BLaER1 (cell line): ENCODE measurements at regions not wholly inside any gene's neighbourhood (a gene's known extent, or its start where the extent isn't known, plus 50 kb on each side); places are given as distances from the start of the nearest gene placed in this dataset.
A peak's percentile ranks its signal among the peaks of the same experiment; 100 is the strongest.

Source experiments
- H3K27ac ChIP-seq: shearing (Covaris generic); formaldehyde crosslinking; 2 replicates; pipeline ENCODE4 v1.8.1; 2022
- H3K27me3 ChIP-seq: shearing (Covaris generic); formaldehyde crosslinking; 2 replicates; pipeline ENCODE4 v1.8.1; 2022
- H3K36me3 ChIP-seq: shearing (Covaris generic); formaldehyde crosslinking; 2 replicates; pipeline ENCODE4 v1.8.1; 2022
- H3K4me1 ChIP-seq: shearing (Covaris generic); formaldehyde crosslinking; 2 replicates; pipeline ENCODE4 v1.8.1; 2022
- H3K4me2 ChIP-seq: shearing (Covaris generic); formaldehyde crosslinking; 2 replicates; pipeline ENCODE4 v1.8.1; 2022
- H3K4me3 ChIP-seq: shearing (Covaris generic); formaldehyde crosslinking; 2 replicates; pipeline ENCODE4 v1.8.1; 2022
- H3K9ac ChIP-seq: shearing (Covaris generic); formaldehyde crosslinking; 2 replicates; pipeline ENCODE4 v1.8.1; 2022
- H3K9me3 ChIP-seq: shearing (Covaris generic); formaldehyde crosslinking; 2 replicates; pipeline ENCODE4 v1.8.1; 2022
- H4K20me1 ChIP-seq: shearing (Covaris generic); formaldehyde crosslinking; 2 replicates; pipeline ENCODE4 v1.8.1; 2022
- Cebpa-rat ChIP-seq: shearing (Covaris generic); IDR thresholded peaks from 2 replicates; pipeline ENCODE4 v1.8.1; 2022

GRCh38 chr9:27856054-27856453, 282.8 kb upstream of the C9orf72 start:
- no peaks in the 10 kb centered on the region for H4K20me1 ChIP-seq
- no peaks in the 10 kb centered on the region for H3K36me3 ChIP-seq
- H3K4me3 ChIP-seq = no peak overlapping the region
- no peak overlapping the region for H3K27ac ChIP-seq
- peaks cover 19% of the 10 kb centered on the region for H3K4me1 ChIP-seq
- no peak overlapping the region for H3K9ac ChIP-seq
- no peak for TF ChIP-seq Cebpa-rat
- no peaks in the 10 kb centered on the region for H3K9me3 ChIP-seq
- H3K4me2 ChIP-seq = no peak overlapping the region
- H3K27me3 ChIP-seq = no peaks in the 10 kb centered on the region

GRCh38 chr9:27856748-27857147, 283.5 kb upstream of the C9orf72 start:
- H3K4me3 ChIP-seq = no peak overlapping the region
- TF ChIP-seq Cebpa-rat = no peak

GRCh38 chr9:27861887-27862286, 288.6 kb upstream of the C9orf72 start:
- Histone ChIP-seq H3K9ac (no peak overlapping the region), H3K27ac (no peak overlapping the region), H3K27me3 (no peaks in the 10 kb centered on the region), H3K4me3 (no peak overlapping the region), H4K20me1 (no peaks in the 10 kb centered on the region), H3K4me2 (peak overlapping the region; percentile 49), H3K4me1 (peaks cover 53% of the 10 kb centered on the region), H3K9me3 (no peaks in the 10 kb centered on the region), H3K36me3 (no peaks in the 10 kb centered on the region)
- no peak for TF ChIP-seq Cebpa-rat

More at GRCh38 chr9:27856748-27857147, 283.5 kb upstream of the C9orf72 start:
- H3K27ac ChIP-seq = no peak overlapping the region
- H3K4me2 ChIP-seq = no peak overlapping the region
- H3K27me3 ChIP-seq = no peaks in the 10 kb centered on the region
- H4K20me1 ChIP-seq = no peaks in the 10 kb centered on the region
- peaks cover 19% of the 10 kb centered on the region for H3K4me1 ChIP-seq
- H3K9me3 ChIP-seq = no peaks in the 10 kb centered on the region
- H3K36me3 ChIP-seq = no peaks in the 10 kb centered on the region
- H3K9ac ChIP-seq = no peak overlapping the region

- Histone ChIP-seq H3K36me3 (no peaks in the 10 kb centered on the region), H3K9ac (no peak overlapping the region), H3K9me3 (no peaks in the 10 kb centered on the region), H3K4me3 (no peak overlapping the region), H4K20me1 (no peaks in the 10 kb centered on the region), H3K4me2 (peak overlapping the region; percentile 46), H3K27ac (no peak overlapping the region), H3K4me1 (peaks cover 53% of the 10 kb centered on the region), H3K27me3 (no peaks in the 10 kb centered on the region)
- TF ChIP-seq Cebpa-rat = no peak
Observed at GRCh38 chr9:27864644-27865438, 291.6 kb upstream of the C9orf72 start.

DNA sequence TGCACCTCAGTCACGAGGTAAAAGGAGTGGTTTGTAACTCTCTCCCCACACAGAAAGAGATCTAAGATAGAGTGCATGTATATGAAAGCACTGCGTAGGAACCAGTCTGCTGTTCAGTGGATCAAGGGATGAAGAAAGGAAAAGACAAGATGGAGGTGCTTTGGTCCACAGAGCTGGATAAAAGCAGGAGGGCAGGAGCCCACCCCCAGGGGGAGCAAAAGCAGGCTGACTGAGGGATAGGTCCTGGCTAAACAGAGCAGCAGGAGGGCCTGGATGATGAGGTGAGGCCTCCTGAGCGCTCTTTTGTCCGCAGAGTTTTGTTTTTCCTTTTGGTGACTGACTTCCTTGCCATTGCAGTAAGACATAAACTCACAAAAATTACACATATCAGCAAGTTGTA, 293.5 kb upstream of the C9orf72 start:
- Histone ChIP-seq H3K27me3 (no peaks in the 10 kb centered on the region), H3K4me1 (peaks cover 36% of the 10 kb centered on the region), H3K9me3 (no peaks in the 10 kb centered on the region), H3K9ac (no peak overlapping the region), H3K4me2 (no peak overlapping the region), H4K20me1 (no peaks in the 10 kb centered on the region), H3K36me3 (no peaks in the 10 kb centered on the region), H3K4me3 (no peak overlapping the region), H3K27ac (no peak overlapping the region)
- TF ChIP-seq Cebpa-rat = no peak

DNA sequence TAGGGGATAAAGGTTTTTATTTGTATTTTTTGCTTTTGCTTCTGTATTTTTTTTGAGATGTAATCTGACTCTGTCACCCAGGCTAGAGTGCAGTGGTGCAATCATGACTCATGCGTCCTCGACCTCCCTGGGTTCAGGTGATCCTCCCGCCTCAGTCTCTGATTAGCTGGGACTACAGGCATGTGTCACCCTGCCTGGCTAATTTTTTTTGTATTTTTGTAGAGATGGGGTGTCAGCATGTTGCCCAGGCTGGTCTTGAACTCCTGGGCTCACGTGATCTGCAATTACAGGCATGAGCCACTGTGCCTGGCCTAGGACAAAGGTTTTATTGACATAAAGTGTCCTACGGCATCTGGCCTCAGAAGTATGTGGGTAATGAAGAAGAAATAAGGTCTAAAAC, 297.1 kb upstream of the C9orf72 start:
- Histone ChIP-seq H3K36me3 (no peaks in the 10 kb centered on the region), H3K4me3 (no peak overlapping the region), H3K4me1 (peaks cover under 1% of the 10 kb centered on the region), H4K20me1 (no peaks in the 10 kb centered on the region), H3K27ac (no peak overlapping the region), H3K9ac (no peak overlapping the region), H3K9me3 (no peaks in the 10 kb centered on the region), H3K27me3 (no peaks in the 10 kb centered on the region), H3K4me2 (no peak overlapping the region)
- no peak for TF ChIP-seq Cebpa-rat

DNA sequence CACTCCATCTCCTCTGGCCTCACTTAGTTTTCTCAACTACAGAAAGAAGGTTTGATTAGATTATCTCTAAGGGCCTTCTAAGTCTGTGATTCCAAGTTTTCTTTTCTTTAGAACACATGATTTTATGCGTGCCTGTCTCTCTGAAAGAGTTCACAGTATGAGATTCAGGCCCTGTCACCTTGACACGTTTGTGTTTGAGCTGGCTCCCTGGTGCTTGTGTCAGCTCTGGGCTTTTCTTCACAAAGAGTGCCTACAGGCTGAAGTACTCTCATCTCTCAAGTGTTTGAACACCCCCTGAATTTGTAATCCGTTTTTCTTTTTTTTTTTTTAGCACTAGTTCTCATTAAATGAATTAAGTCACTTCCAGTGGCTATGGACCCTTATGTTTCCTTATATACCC, 306.9 kb upstream of the C9orf72 start:
- Histone ChIP-seq H3K4me1 (no peaks in the 10 kb centered on the region), H4K20me1 (no peaks in the 10 kb centered on the region), H3K4me2 (no peak overlapping the region), H3K4me3 (no peak overlapping the region), H3K27me3 (no peaks in the 10 kb centered on the region), H3K27ac (no peak overlapping the region), H3K36me3 (no peaks in the 10 kb centered on the region), H3K9ac (no peak overlapping the region), H3K9me3 (no peaks in the 10 kb centered on the region)
- TF ChIP-seq Cebpa-rat = no peak

- Histone ChIP-seq H3K27ac (no peak overlapping the region), H3K4me3 (no peak overlapping the region), H4K20me1 (no peaks in the 10 kb centered on the region), H3K4me2 (no peak overlapping the region), H3K9me3 (no peaks in the 10 kb centered on the region), H3K27me3 (no peaks in the 10 kb centered on the region), H3K9ac (no peak overlapping the region), H3K4me1 (no peaks in the 10 kb centered on the region), H3K36me3 (no peaks in the 10 kb centered on the region)
- TF ChIP-seq Cebpa-rat = no peak
Observed at GRCh38 chr9:27880635-27881034, 307.4 kb upstream of the C9orf72 start.

DNA sequence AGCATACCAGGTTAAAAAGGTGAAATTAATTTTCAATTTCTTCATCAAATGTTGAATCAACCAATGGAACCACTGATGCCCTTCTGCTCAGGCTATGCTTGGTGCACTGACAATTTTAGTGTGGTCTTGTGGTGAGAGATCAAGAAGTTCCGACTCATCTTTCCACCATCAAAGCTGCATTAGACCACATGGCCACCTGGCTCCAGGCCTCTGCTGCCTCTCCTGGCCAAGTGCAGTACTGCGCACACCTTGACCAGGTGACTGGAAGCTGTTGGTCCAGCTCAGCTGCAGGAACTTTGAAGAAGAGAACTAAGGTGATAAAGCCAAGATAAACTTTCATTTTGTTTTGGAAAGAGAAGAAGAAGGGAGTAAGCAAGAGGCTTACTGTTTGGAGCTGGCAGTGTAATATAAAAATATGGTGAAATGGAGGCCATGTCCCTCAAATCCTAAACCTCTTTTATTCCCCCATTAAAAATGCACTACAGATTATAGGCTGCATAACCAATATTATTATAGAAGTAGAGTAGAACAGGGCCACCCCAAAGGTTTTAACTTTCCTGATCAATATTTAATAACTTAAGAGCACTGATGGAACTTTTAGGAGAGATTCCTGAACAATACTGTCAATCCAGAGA, 315.5 kb upstream of the C9orf72 start:
- Histone ChIP-seq H3K4me2 (no peak overlapping the region), H3K4me3 (no peak overlapping the region), H3K27me3 (no peaks in the 10 kb centered on the region), H4K20me1 (no peaks in the 10 kb centered on the region), H3K9ac (no peak overlapping the region), H3K4me1 (no peaks in the 10 kb centered on the region), H3K9me3 (no peaks in the 10 kb centered on the region), H3K27ac (no peak overlapping the region), H3K36me3 (no peaks in the 10 kb centered on the region)
- TF ChIP-seq Cebpa-rat = no peak

DNA sequence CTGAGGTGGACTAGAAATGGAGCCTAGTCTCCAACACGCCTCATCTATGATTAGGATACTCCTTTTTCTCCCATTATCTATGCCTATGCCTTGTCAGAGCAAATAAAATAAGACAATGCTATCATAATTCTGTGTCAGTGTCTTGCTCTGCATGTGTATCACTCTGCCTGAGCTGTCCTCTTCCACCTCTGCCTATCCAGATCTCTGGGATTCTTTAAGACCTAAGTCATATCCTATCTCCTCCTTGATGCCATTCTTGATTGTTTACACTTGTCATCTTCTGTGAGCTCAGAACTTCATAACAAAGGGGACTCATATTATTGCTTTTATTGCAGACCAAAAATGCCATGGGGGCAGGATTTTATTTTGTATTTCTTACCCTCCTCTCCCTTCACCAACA, 351.2 kb upstream of the C9orf72 start:
- no peaks in the 10 kb centered on the region for H4K20me1 ChIP-seq
- TF ChIP-seq Cebpa-rat = no peak
- no peaks in the 10 kb centered on the region for H3K27me3 ChIP-seq
- no peaks in the 10 kb centered on the region for H3K4me1 ChIP-seq
- H3K9me3 ChIP-seq = no peaks in the 10 kb centered on the region
- H3K4me2 ChIP-seq = no peak overlapping the region
- no peak overlapping the region for H3K9ac ChIP-seq
- no peak overlapping the region for H3K27ac ChIP-seq
- no peaks in the 10 kb centered on the region for H3K36me3 ChIP-seq
- no peak overlapping the region for H3K4me3 ChIP-seq
